PC-9 (cell line): ENCODE measurements at regions not wholly inside any gene's neighbourhood (a gene's known extent, or its start where the extent isn't known, plus 50 kb on each side); places are given as distances from the start of the nearest gene placed in this dataset.

Experiments
- CTCF ChIP-seq: fragments of 200-600 bp; sonication (generic); conservative IDR thresholded peaks from 2 replicates; pipeline ENCODE4 v1.6.1; 2017; ENCODE audit warnings: mixed run types, antibody characterized with exemption, mild to moderate bottlenecking, moderate library complexity
- EZH2 ChIP-seq: fragments of 200-600 bp; sonication (generic); IDR thresholded peaks from 2 replicates; pipeline ENCODE4 v1.8.0; 2017; ENCODE audit warnings: antibody characterized with exemption, low read depth

- TF ChIP-seq CTCF (no peak), EZH2 (no peak)
Observed at GRCh38 chr4:164210377-164210776, 543.6 kb upstream of the SMIM31 start.
